Uterus (tissue), 3 donors: ENCODE measurements at regions not wholly inside any gene's neighbourhood (a gene's known extent, or its start where the extent isn't known, plus 50 kb on each side); places are given as distances from the start of the nearest gene placed in this dataset.

Source experiments
- DNase-seq, 2 donors: peaks; one replicate each; pipeline ENCODE4 v3.0.0-alpha.2; 2019 to 2020
- H3K27ac ChIP-seq, 2 donors: fragments of 200-600 bp; sonication (generic); 1 replicate in 1 of 2; 2 replicates in 1 of 2; pipeline ENCODE4 v1.5.1; 2016 to 2018
- H3K27me3 ChIP-seq, 2 donors: fragments of 200-600 bp; sonication (generic); one replicate each; pipeline ENCODE4 v1.5.1; 2018 to 2019; ENCODE audit warnings: control low read depth in 1 of 2
- H3K36me3 ChIP-seq, 2 donors: fragments of 200-600 bp; sonication (generic); one replicate each; pipeline ENCODE4 v1.5.1; 2019; ENCODE audit warnings: control low read depth in 1 of 2
- H3K4me1 ChIP-seq, 2 donors: fragments of 200-600 bp; sonication (generic); one replicate each; pipeline ENCODE4 v1.5.1; 2018 to 2019; ENCODE audit warnings: control low read depth in 1 of 2
- H3K4me3 ChIP-seq, 2 donors: fragments of 200-600 bp; sonication (generic); 1 replicate in 1 of 2; 2 replicates in 1 of 2; pipeline ENCODE4 v1.5.1; 2018 to 2019; ENCODE audit warnings: mild to moderate bottlenecking in 1 of 2
- H3K9me3 ChIP-seq, 2 donors: fragments of 200-600 bp; sonication (generic); one replicate each; pipeline ENCODE4 v1.5.1; 2019; ENCODE audit warnings: control low read depth in 1 of 2
- CTCF ChIP-seq, 4 experiments: fragments of 200-600 bp in 2 of 4; fragments of 450-650 bp in 2 of 4; sonication (generic) in 2 of 4; IDR thresholded peaks; one replicate each; pipeline ENCODE4 v1.5.1; 2016 to 2019; ENCODE audit warnings: antibody characterized with exemption in 4 of 4, mild to moderate bottlenecking in 2 of 4, moderate library complexity in 1 of 4
- POLR2A ChIP-seq, 2 donors: fragments of 450-650 bp; IDR thresholded peaks; one replicate each; pipeline ENCODE4 v1.6.1; 2016; ENCODE audit warnings: antibody characterized with exemption in 2 of 2, mild to moderate bottlenecking in 1 of 2, moderate library complexity in 1 of 2
- intact Hi-C: fragments of 100-400 bp; cut with DNase I; formaldehyde crosslinking; loops from one replicate; pipeline ENCODE4 v1.15.1; 2023; ENCODE audit warnings: low total_unique reads
- donor health status: DM: yes; HTN: yes; CAD: no.

GRCh38 chr14:87065366-87065765, 927.6 kb downstream of the GALC start:
- no peaks in the 10 kb centered on the region for H3K9me3 ChIP-seq
- no peak for DNase-seq
- H3K4me3 ChIP-seq, result no peak overlapping the region
- TF ChIP-seq POLR2A (IDR thresholded peaks at IDR 0.05), result no peak
- TF ChIP-seq CTCF (IDR thresholded peaks at IDR 0.05), result no peak
- no peaks in the 10 kb centered on the region for H3K4me1 ChIP-seq
- intact Hi-C loops, result no loop called here
- no peaks in the 10 kb centered on the region for H3K27me3 ChIP-seq
- H3K27ac ChIP-seq, result no peak overlapping the region
- no peaks in the 10 kb centered on the region for H3K36me3 ChIP-seq

- no peak for DNase-seq
- TF ChIP-seq CTCF (IDR thresholded peaks at IDR 0.05) (no peak), POLR2A (IDR thresholded peaks at IDR 0.05) (no peak)
- Histone ChIP-seq H3K4me3 (no peak overlapping the region), H3K9me3 (no peaks in the 10 kb centered on the region), H3K27me3 (no peaks in the 10 kb centered on the region), H3K4me1 (no peaks in the 10 kb centered on the region), H3K36me3 (no peaks in the 10 kb centered on the region), H3K27ac (no peak overlapping the region)
- intact Hi-C loops, result no loop called here
Measured at GRCh38 chr14:87063181-87063580, 929.8 kb downstream of the GALC start.

GRCh38 chr14:87060405-87060804, 932.6 kb downstream of the GALC start:
- H3K27ac ChIP-seq, result no peak overlapping the region
- H3K27me3 ChIP-seq, result no peaks in the 10 kb centered on the region
- H3K4me1 ChIP-seq, result no peaks in the 10 kb centered on the region
- no peak overlapping the region for H3K4me3 ChIP-seq
- no peak for DNase-seq
- TF ChIP-seq CTCF (IDR thresholded peaks at IDR 0.05) (no peak), POLR2A (IDR thresholded peaks at IDR 0.05) (no peak)
- intact Hi-C loops, result no loop called here
- H3K36me3 ChIP-seq, result no peaks in the 10 kb centered on the region
- H3K9me3 ChIP-seq, result no peaks in the 10 kb centered on the region

GRCh38 chr14:87059060-87059839, 933.7 kb downstream of the GALC start:
- H3K4me3 ChIP-seq, result no peak overlapping the region
- no peaks in the 10 kb centered on the region for H3K36me3 ChIP-seq
- H3K27me3 ChIP-seq, result no peaks in the 10 kb centered on the region
- no peak for DNase-seq
- intact Hi-C loops, result no loop called here
- no peaks in the 10 kb centered on the region for H3K9me3 ChIP-seq
- TF ChIP-seq CTCF (IDR thresholded peaks at IDR 0.05) (no peak), POLR2A (IDR thresholded peaks at IDR 0.05) (no peak)
- H3K27ac ChIP-seq, result no peak overlapping the region
- no peaks in the 10 kb centered on the region for H3K4me1 ChIP-seq

- no peaks in the 10 kb centered on the region for H3K36me3 ChIP-seq
- H3K4me1 ChIP-seq, result no peaks in the 10 kb centered on the region
- no peaks in the 10 kb centered on the region for H3K9me3 ChIP-seq
- H3K27ac ChIP-seq, result no peak overlapping the region
- H3K4me3 ChIP-seq, result no peak overlapping the region
- no peak for TF ChIP-seq POLR2A (IDR thresholded peaks at IDR 0.05)
- TF ChIP-seq CTCF (IDR thresholded peaks at IDR 0.05), result no peak
- intact Hi-C loops, result no loop called here
- DNase-seq, result no peak
- H3K27me3 ChIP-seq, result no peaks in the 10 kb centered on the region
Measured at GRCh38 chr14:87055007-87055406, 938.0 kb downstream of the GALC start.
